ENCODE measurements at regions not wholly inside any gene's neighbourhood (a gene's known extent, or its start where the extent isn't known, plus 50 kb on each side); places are given as distances from the start of the nearest gene placed in this dataset.
"Not testable (repeated sequence)": the region's sequence is repeated elsewhere in the genome, so short reads cannot be mapped to it uniquely, and the experiment has no call there.

DNA sequence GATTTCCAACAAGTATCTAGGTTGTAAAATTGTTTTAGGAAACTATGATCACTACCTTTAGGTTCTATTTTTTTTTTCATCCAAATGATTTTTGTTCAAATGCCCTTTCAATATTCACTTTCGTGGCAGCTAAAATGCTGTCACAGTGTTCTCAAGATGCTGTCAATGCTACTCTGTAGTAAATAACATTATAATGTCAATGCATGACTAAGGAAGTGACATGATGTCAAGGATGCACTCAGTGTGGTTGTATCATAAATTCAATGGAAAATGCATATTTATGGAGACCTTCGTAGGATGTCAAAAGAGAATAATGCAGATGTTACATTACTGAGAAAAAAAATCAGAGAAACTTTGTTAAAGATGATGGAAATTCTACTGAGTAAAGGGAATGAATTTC, 673.8 kb downstream of the ANKRD7 start:
- no peak overlapping the region for H3K27ac ChIP-seq (ENCODE audit: low read length)
- no peak overlapping the region for H3K9ac ChIP-seq (ENCODE audit: low read depth, low read length)
- H3K27me3 ChIP-seq (ENCODE audit: insufficient read depth, low read length, poor library complexity): no peaks in the 10 kb centered on the region
- DNase-seq: no peak
- ATAC-seq (ENCODE audit: insufficient read depth, low read depth): no peak
- no peaks in the 10 kb centered on the region for H3K79me2 ChIP-seq (ENCODE audit: insufficient read depth, low read length)
- H3K4me3 ChIP-seq (ENCODE audit: low read depth in 1 of 2, low read length in 2 of 2): no peak overlapping the region
- H4K20me1 ChIP-seq (ENCODE audit: insufficient read depth, low read length): no peaks in the 10 kb centered on the region
- H3K4me2 ChIP-seq (ENCODE audit: insufficient read depth, low read length): no peak overlapping the region
- no peaks in the 10 kb centered on the region for H3K4me1 ChIP-seq (ENCODE audit: insufficient read depth, low read length)
- H3K9me3 ChIP-seq (ENCODE audit: insufficient read depth, low read length, severe bottlenecking): no peaks in the 10 kb centered on the region
- no peak for TF ChIP-seq EZH2 (IDR thresholded peaks at IDR 0.05; ENCODE audit: borderline replicate concordance, low read depth, low read length, severe bottlenecking)
- TF ChIP-seq, protein P1, sequence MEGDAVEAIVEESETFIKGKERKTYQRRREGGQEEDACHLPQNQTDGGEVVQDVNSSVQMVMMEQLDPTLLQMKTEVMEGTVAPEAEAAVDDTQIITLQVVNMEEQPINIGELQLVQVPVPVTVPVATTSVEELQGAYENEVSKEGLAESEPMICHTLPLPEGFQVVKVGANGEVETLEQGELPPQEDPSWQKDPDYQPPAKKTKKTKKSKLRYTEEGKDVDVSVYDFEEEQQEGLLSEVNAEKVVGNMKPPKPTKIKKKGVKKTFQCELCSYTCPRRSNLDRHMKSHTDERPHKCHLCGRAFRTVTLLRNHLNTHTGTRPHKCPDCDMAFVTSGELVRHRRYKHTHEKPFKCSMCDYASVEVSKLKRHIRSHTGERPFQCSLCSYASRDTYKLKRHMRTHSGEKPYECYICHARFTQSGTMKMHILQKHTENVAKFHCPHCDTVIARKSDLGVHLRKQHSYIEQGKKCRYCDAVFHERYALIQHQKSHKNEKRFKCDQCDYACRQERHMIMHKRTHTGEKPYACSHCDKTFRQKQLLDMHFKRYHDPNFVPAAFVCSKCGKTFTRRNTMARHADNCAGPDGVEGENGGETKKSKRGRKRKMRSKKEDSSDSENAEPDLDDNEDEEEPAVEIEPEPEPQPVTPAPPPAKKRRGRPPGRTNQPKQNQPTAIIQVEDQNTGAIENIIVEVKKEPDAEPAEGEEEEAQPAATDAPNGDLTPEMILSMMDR (IDR thresholded peaks at IDR 0.05; ENCODE audit: borderline replicate concordance, extremely low read depth, low read length, poor library complexity, severe bottlenecking): no peak
- H3K36me3 ChIP-seq (ENCODE audit: insufficient read depth, low read length): no peaks in the 10 kb centered on the region
- no peak overlapping the region for H2AFZ ChIP-seq (ENCODE audit: low read depth, low read length)

DNA sequence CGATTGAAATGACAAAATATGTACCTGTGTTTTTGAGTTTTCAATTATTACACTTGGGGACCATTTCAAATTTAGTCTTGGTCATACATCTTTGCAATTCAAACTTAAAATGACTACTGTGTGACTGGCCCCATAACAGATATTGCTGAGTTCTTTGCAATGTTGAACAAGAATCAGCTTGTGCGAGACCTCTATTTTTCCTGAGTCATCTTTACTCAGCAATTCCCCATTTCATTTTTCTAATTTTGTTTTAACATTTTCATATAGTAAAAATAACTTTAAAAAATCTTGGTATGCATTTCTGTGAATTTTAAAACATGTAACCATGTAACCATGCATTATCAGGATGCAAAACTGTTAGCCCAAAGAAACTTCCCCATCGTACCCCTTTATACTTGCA, 678.1 kb downstream of the ANKRD7 start:
- Histone ChIP-seq H3K79me2 (ENCODE audit: insufficient read depth, low read length) (no peaks in the 10 kb centered on the region), H3K36me3 (ENCODE audit: insufficient read depth, low read length) (no peaks in the 10 kb centered on the region), H4K20me1 (ENCODE audit: insufficient read depth, low read length) (no peaks in the 10 kb centered on the region), H3K9ac (ENCODE audit: low read depth, low read length) (no peak overlapping the region), H2AFZ (ENCODE audit: low read depth, low read length) (no peak overlapping the region), H3K9me3 (ENCODE audit: insufficient read depth, low read length, severe bottlenecking) (no peaks in the 10 kb centered on the region), H3K4me1 (ENCODE audit: insufficient read depth, low read length) (no peaks in the 10 kb centered on the region), H3K27ac (ENCODE audit: low read length) (no peak overlapping the region), H3K4me2 (ENCODE audit: insufficient read depth, low read length) (no peak overlapping the region), H3K27me3 (ENCODE audit: insufficient read depth, low read length, poor library complexity) (no peaks in the 10 kb centered on the region), H3K4me3 (ENCODE audit: low read depth in 1 of 2, low read length in 2 of 2) (no peak overlapping the region)
- DNase-seq (no peak), ATAC-seq (ENCODE audit: insufficient read depth, low read depth) (no peak)
- no peak for TF ChIP-seq EZH2 (IDR thresholded peaks at IDR 0.05; ENCODE audit: borderline replicate concordance, low read depth, low read length, severe bottlenecking)
- TF ChIP-seq, protein P1 (IDR thresholded peaks at IDR 0.05; ENCODE audit: borderline replicate concordance, extremely low read depth, low read length, poor library complexity, severe bottlenecking): no peak

DNA sequence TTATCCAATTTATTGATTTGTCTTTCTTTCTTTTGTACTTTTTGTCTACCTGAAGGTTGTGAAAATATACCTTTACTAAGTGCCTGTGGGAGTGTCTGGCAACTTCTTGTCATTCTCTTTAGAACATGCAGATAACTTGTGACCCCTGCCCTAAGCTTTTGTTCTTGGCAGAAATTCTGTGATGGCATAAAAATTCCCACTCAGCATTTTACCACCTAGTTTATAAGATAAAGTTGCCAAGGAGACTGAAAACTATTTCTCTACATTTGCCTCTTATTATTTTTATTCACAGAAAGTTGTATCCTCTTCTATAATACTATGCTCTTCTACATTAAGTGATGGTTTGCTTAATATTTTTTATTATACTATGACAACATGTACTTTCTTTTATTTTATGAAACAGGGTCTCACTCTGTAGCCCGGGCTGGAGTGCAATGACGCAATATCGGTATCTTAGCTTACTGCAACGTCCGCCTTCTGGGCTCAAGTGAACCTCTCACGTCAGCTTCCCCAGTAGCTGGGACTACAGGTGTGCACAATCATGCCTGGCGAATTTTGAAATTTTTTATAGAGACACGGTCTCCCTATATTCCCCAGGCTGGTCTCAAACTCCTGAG, 683.5 kb downstream of the ANKRD7 start:
- no peak for ATAC-seq (ENCODE audit: insufficient read depth, low read depth)

DNA sequence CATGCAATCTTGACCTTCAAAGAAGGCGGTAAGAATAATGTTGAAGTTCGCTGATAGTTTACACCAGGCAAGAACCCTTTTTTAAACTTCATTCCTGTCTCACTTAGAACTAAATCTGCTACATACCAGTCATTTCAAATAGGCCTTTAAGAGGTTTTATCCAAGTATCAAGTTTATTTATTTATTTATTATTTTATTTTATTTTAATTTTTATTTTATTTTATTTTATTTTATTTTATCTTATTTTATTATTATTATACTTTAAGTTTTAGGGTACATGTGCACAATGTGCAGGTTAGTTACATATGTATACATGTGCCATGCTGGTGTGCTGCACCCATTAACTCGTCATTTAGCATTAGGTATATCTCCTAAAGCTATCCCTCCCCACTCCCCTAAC, 691.6 kb downstream of the ANKRD7 start:
- not testable (repeated sequence) for H4K20me1 ChIP-seq (ENCODE audit: insufficient read depth, low read length); H3K4me3 ChIP-seq (ENCODE audit: low read depth in 1 of 2, low read length in 2 of 2); H3K79me2 ChIP-seq (ENCODE audit: insufficient read depth, low read length); H3K9ac ChIP-seq (ENCODE audit: low read depth, low read length); H3K27me3 ChIP-seq (ENCODE audit: insufficient read depth, low read length, poor library complexity); H3K9me3 ChIP-seq (ENCODE audit: insufficient read depth, low read length, severe bottlenecking); H3K4me1 ChIP-seq (ENCODE audit: insufficient read depth, low read length); H3K27ac ChIP-seq (ENCODE audit: low read length); DNase-seq; H2AFZ ChIP-seq (ENCODE audit: low read depth, low read length); H3K36me3 ChIP-seq (ENCODE audit: insufficient read depth, low read length); H3K4me2 ChIP-seq (ENCODE audit: insufficient read depth, low read length); ATAC-seq (ENCODE audit: insufficient read depth, low read depth)

More for the DNA sequence above, 683.5 kb downstream of the ANKRD7 start:
- Histone ChIP-seq H3K36me3 (ENCODE audit: insufficient read depth, low read length) (no peaks in the 10 kb centered on the region), H3K27ac (ENCODE audit: low read length) (no peak overlapping the region), H3K9ac (ENCODE audit: low read depth, low read length) (no peak overlapping the region), H3K79me2 (ENCODE audit: insufficient read depth, low read length) (no peaks in the 10 kb centered on the region), H4K20me1 (ENCODE audit: insufficient read depth, low read length) (no peaks in the 10 kb centered on the region), H3K4me3 (ENCODE audit: low read depth in 1 of 2, low read length in 2 of 2) (no peak overlapping the region), H3K27me3 (ENCODE audit: insufficient read depth, low read length, poor library complexity) (no peaks in the 10 kb centered on the region), H3K9me3 (ENCODE audit: insufficient read depth, low read length, severe bottlenecking) (no peaks in the 10 kb centered on the region), H3K4me1 (ENCODE audit: insufficient read depth, low read length) (no peaks in the 10 kb centered on the region), H3K4me2 (ENCODE audit: insufficient read depth, low read length) (no peak overlapping the region), H2AFZ (ENCODE audit: low read depth, low read length) (no peak overlapping the region)
- TF ChIP-seq, protein P1 (IDR thresholded peaks at IDR 0.05; ENCODE audit: borderline replicate concordance, extremely low read depth, low read length, poor library complexity, severe bottlenecking): no peak
- TF ChIP-seq EZH2 (IDR thresholded peaks at IDR 0.05; ENCODE audit: borderline replicate concordance, low read depth, low read length, severe bottlenecking): no peak
- no peak for DNase-seq

Measured in DND-41 (cell line).